Sigmoid colon (tissue), 6 donors: ENCODE measurements at regions not wholly inside any gene's neighbourhood (a gene's known extent, or its start where the extent isn't known, plus 50 kb on each side); places are given as distances from the start of the nearest gene placed in this dataset.

Experiments used
- DNase-seq: peaks from one replicate; pipeline ENCODE4 v3.0.0-alpha.2; 2019
- H3K27ac ChIP-seq, 4 donors: fragments of 200-600 bp; sonication (generic); one replicate each; pipeline ENCODE4 v1.5.1; 2016 to 2019; ENCODE audit warnings: mild to moderate bottlenecking in 1 of 4
- H3K27me3 ChIP-seq, 3 donors: fragments of 200-600 bp; sonication (generic); one replicate each; pipeline ENCODE4 v1.5.1; 2019; ENCODE audit warnings: mild to moderate bottlenecking in 1 of 3
- H3K36me3 ChIP-seq, 4 donors: fragments of 200-600 bp; sonication (generic); one replicate each; pipeline ENCODE4 v1.5.1; 2016 to 2019
- H3K4me1 ChIP-seq, 4 donors: fragments of 200-600 bp; sonication (generic); one replicate each; pipeline ENCODE4 v1.5.1; 2017 to 2019
- H3K4me3 ChIP-seq, 4 donors: fragments of 200-600 bp; sonication (generic); one replicate each; pipeline ENCODE4 v1.5.1; 2017 to 2019; ENCODE audit warnings: mild to moderate bottlenecking in 2 of 4, moderate library complexity in 1 of 4
- H3K9me3 ChIP-seq, 4 donors: fragments of 200-600 bp in 3 of 4; sonication (generic) in 3 of 4; one replicate each; pipeline versions ENCODE4 v1.5.1 to v1.6.1; 2013 to 2019
- EP300 ChIP-seq, 4 donors: sonication (generic); formaldehyde crosslinking; IDR thresholded peaks; one replicate each; pipeline ENCODE4 v1.6.1; 2017; ENCODE audit warnings: antibody characterized with exemption in 4 of 4
- POLR2A ChIP-seq, 2 donors: fragments of 450-650 bp; IDR thresholded peaks; one replicate each; pipeline ENCODE4 v1.6.1; 2016; ENCODE audit warnings: antibody characterized with exemption in 2 of 2, mild to moderate bottlenecking in 2 of 2, moderate library complexity in 2 of 2
- POLR2AphosphoS5 ChIP-seq, 4 donors: sonication (generic); formaldehyde crosslinking; IDR thresholded peaks; one replicate each; pipeline ENCODE4 v1.6.1; 2017; ENCODE audit warnings: antibody characterized with exemption in 4 of 4
- WGBS, 2 donors: extraction: QIAGEN DNeasy Blood & Tissue Kit; methylation state at CpG; one replicate each; pipeline ENCODE4 v1.1.7; 2013; 5-methylcytosine and 5-hydroxymethylcytosine counted together
- intact Hi-C: fragments of 100-400 bp; cut with DNase I; formaldehyde crosslinking; loops from one replicate; pipeline ENCODE4 v1.15.1; 2023
- TF ChIP-seq, protein P1 (sequence below), 4 experiments: fragments of 450-650 bp in 3 of 4; fragments of 200-600 bp in 1 of 4; IDR thresholded peaks; one replicate each; pipeline ENCODE4 v1.5.1; 2016 to 2019; ENCODE audit warnings: antibody characterized with exemption in 4 of 4, mild to moderate bottlenecking in 3 of 4, moderate library complexity in 2 of 4
- donor health status: healthy with polysubstance abuse.
- donor health status: healthy.

DNA sequence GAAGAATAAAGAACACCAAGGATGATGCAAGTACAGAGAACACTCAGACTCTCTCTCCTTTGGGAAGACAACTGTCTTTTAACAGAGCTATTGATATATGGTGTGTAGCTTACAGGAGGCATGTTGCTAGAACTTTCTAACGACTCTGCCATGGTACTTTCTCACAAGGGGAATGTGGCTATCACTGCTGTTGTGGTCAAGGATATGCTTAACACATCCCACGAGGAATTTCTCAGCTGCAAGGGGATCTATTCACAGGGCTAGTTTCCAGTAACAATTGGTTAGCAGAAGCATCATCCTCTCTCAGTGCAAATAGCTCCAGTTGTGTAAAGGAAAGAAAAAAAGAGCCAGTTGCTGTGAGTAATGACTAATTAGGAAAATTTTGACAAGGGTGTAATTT, 826.0 kb downstream of the SORCS1 start:
- H3K27ac ChIP-seq: no peak overlapping the region
- no peak overlapping the region for H3K4me3 ChIP-seq
- H3K9me3 ChIP-seq: no peaks in the 10 kb centered on the region
- H3K36me3 ChIP-seq: no peaks in the 10 kb centered on the region
- DNase-seq: no peak
- H3K27me3 ChIP-seq: no peaks in the 10 kb centered on the region
- WGBS, 2 donors: 10 to 34% methylated on average over 2 of the region's 2 CpGs
- TF ChIP-seq POLR2AphosphoS5 (IDR thresholded peaks at IDR 0.05) (no peak), EP300 (IDR thresholded peaks at IDR 0.05) (no peak), POLR2A (IDR thresholded peaks at IDR 0.05) (no peak)
- TF ChIP-seq, protein P1, sequence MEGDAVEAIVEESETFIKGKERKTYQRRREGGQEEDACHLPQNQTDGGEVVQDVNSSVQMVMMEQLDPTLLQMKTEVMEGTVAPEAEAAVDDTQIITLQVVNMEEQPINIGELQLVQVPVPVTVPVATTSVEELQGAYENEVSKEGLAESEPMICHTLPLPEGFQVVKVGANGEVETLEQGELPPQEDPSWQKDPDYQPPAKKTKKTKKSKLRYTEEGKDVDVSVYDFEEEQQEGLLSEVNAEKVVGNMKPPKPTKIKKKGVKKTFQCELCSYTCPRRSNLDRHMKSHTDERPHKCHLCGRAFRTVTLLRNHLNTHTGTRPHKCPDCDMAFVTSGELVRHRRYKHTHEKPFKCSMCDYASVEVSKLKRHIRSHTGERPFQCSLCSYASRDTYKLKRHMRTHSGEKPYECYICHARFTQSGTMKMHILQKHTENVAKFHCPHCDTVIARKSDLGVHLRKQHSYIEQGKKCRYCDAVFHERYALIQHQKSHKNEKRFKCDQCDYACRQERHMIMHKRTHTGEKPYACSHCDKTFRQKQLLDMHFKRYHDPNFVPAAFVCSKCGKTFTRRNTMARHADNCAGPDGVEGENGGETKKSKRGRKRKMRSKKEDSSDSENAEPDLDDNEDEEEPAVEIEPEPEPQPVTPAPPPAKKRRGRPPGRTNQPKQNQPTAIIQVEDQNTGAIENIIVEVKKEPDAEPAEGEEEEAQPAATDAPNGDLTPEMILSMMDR (IDR thresholded peaks at IDR 0.05): no peak
- H3K4me1 ChIP-seq: no peaks in the 10 kb centered on the region
- intact Hi-C loops: no loop called here

DNA sequence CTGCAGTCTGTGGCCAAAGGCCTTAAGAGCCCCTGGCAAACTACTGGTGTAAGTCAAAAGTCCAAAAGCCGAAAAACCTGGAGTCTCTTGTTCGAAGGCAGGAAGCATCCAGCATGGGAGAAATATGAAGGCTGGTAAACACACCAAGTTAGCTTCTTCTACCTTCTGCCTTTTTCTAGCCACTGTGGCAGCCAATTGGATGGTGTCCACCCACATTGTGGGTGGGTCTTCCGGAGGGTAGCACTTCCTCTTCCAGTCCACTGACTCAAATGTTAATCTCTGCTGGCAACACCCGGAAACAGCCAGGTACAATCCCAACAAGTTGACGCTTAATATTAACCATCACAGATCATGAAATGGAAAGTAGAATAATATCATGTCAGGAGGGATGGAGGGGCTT, 827.6 kb downstream of the SORCS1 start:
- H3K4me1 ChIP-seq: no peaks in the 10 kb centered on the region
- TF ChIP-seq, protein P1 (IDR thresholded peaks at IDR 0.05): no peak
- TF ChIP-seq POLR2AphosphoS5 (IDR thresholded peaks at IDR 0.05) (no peak), POLR2A (IDR thresholded peaks at IDR 0.05) (no peak), EP300 (IDR thresholded peaks at IDR 0.05) (no peak)
- no peak for DNase-seq
- H3K27me3 ChIP-seq: no peaks in the 10 kb centered on the region
- no peaks in the 10 kb centered on the region for H3K36me3 ChIP-seq
- 89 to 96% methylated on average over 5 of the region's 5 CpGs for WGBS, 2 donors
- H3K27ac ChIP-seq: no peak overlapping the region
- intact Hi-C loops: no loop called here
- no peak overlapping the region for H3K4me3 ChIP-seq
- no peaks in the 10 kb centered on the region for H3K9me3 ChIP-seq

DNA sequence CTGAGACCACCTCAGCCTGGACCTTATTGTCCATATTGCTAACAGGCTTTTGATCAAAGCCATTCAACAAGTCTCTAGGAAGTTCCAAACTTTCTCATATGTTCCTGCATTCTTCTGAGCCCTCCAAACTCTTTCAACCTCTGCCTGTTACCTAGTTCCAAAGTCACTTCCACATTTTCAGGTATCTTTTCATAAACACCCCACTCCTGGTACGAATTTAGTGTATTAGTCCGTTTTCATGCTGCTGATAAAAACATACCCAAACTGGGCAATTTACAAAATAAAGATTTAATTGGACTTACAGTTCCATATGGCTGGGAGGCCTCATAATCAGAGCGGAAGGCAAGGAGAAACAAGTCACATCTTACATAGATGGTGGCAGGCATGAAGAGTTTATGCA, 836.8 kb downstream of the SORCS1 start:
- WGBS, 2 donors: 84 to 85% methylated on average over 3 of the region's 3 CpGs
- TF ChIP-seq EP300 (IDR thresholded peaks at IDR 0.05) (no peak), POLR2AphosphoS5 (IDR thresholded peaks at IDR 0.05) (no peak), POLR2A (IDR thresholded peaks at IDR 0.05) (no peak)
- TF ChIP-seq, protein P1 (IDR thresholded peaks at IDR 0.05): no peak
- Histone ChIP-seq H3K27ac (no peak overlapping the region), H3K9me3 (peaks cover 0 to 15% (median 12%) of the 10 kb centered on the region in 4 donors), H3K4me1 (no peaks in the 10 kb centered on the region), H3K4me3 (no peak overlapping the region), H3K36me3 (no peaks in the 10 kb centered on the region), H3K27me3 (no peaks in the 10 kb centered on the region)
- DNase-seq: no peak
- intact Hi-C loops: no loop called here

GRCh38 chr10:106320876-106321275, 843.6 kb downstream of the SORCS1 start:
- WGBS, 2 donors: 85 to 89% methylated on average over 3 of the region's 3 CpGs
- Histone ChIP-seq H3K27ac (no peak overlapping the region), H3K27me3 (no peaks in the 10 kb centered on the region), H3K36me3 (no peaks in the 10 kb centered on the region), H3K4me1 (no peaks in the 10 kb centered on the region), H3K9me3 (no peaks in the 10 kb centered on the region), H3K4me3 (no peak overlapping the region)
- intact Hi-C loops: no loop called here
- no peak for DNase-seq
- TF ChIP-seq POLR2AphosphoS5 (IDR thresholded peaks at IDR 0.05): no peak
- TF ChIP-seq EP300 (IDR thresholded peaks at IDR 0.05): no peak

DNA sequence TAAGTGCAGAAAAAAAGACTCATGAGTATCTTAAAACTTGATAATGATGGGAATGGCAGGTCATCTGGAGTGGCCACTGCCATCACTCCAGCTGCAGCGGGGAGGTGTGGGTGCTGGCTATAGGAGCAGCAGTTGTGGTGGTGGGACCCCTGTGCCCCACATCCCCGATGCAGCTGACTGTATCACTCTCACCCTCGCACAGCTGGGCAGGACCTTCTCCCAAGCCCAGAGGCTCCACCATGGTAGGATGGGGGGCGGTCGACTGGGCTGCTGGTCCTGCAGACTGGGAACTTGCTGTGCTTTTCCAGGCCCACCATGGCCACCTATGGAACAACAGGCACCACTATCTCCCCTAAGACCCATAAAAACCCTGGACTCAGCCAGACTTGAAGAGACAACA, 844.4 kb downstream of the SORCS1 start:
- no peaks in the 10 kb centered on the region for H3K36me3 ChIP-seq

More for the DNA sequence above, 844.4 kb downstream of the SORCS1 start:
- intact Hi-C loops: no loop called here
- Histone ChIP-seq H3K27me3 (no peaks in the 10 kb centered on the region), H3K9me3 (no peaks in the 10 kb centered on the region), H3K4me1 (no peaks in the 10 kb centered on the region), H3K4me3 (no peak overlapping the region), H3K27ac (no peak overlapping the region)
- DNase-seq: no peak
- 91 to 93% methylated on average over 5 of the region's 5 CpGs for WGBS, 2 donors
- no peak for TF ChIP-seq POLR2AphosphoS5 (IDR thresholded peaks at IDR 0.05)
- no peak for TF ChIP-seq POLR2A (IDR thresholded peaks at IDR 0.05)
- TF ChIP-seq, protein P1 (IDR thresholded peaks at IDR 0.05): no peak
- no peak for TF ChIP-seq EP300 (IDR thresholded peaks at IDR 0.05)
